ENCODE measurements at regions not wholly inside any gene's neighbourhood (a gene's known extent, or its start where the extent isn't known, plus 50 kb on each side); places are given as distances from the start of the nearest gene placed in this dataset.
A peak's percentile ranks its signal among the peaks of the same experiment; 100 is the strongest.

DNA sequence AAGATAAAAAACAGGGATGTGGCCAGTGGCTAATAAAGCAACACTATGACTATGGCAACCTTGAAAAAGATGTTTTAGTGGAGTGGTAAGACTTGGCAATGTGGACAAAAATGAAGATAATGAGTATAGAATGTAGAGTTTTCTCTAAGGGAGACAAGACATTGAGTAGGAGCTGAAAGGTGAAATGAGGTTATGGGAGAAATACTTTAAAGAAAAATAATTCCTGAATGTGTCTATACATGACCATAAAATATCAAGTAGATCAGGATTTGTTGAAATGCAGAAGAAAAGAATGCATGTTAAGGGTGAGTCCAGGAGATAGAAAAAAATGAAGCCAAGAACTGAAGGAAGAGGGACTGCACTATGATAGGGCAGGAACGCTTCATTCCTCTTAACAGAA is 101.6 kb upstream of the CARD18 start:
- Histone ChIP-seq H3K36me3 (ENCODE audit: low read depth) (no peaks in the 10 kb centered on the region), H3K4me3 (ENCODE audit: severe bottlenecking) (no peak overlapping the region), H3K27me3 (ENCODE audit: insufficient read depth, poor library complexity, severe bottlenecking) (no peaks in the 10 kb centered on the region), H3K27ac (ENCODE audit: poor library complexity, severe bottlenecking) (no peak overlapping the region), H3K4me1 (ENCODE audit: insufficient read depth, poor library complexity, severe bottlenecking) (peaks cover 13% of the 10 kb centered on the region), H3K9me3 (ENCODE audit: severe bottlenecking) (no peaks in the 10 kb centered on the region)
- TF ChIP-seq, protein P1, sequence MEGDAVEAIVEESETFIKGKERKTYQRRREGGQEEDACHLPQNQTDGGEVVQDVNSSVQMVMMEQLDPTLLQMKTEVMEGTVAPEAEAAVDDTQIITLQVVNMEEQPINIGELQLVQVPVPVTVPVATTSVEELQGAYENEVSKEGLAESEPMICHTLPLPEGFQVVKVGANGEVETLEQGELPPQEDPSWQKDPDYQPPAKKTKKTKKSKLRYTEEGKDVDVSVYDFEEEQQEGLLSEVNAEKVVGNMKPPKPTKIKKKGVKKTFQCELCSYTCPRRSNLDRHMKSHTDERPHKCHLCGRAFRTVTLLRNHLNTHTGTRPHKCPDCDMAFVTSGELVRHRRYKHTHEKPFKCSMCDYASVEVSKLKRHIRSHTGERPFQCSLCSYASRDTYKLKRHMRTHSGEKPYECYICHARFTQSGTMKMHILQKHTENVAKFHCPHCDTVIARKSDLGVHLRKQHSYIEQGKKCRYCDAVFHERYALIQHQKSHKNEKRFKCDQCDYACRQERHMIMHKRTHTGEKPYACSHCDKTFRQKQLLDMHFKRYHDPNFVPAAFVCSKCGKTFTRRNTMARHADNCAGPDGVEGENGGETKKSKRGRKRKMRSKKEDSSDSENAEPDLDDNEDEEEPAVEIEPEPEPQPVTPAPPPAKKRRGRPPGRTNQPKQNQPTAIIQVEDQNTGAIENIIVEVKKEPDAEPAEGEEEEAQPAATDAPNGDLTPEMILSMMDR (IDR thresholded peaks at IDR 0.05; ENCODE audit: poor library complexity, severe bottlenecking): no peak
- DNase-seq (ENCODE audit: low spot score) (no peak), ATAC-seq (ENCODE audit: low read depth) (no peak)

DNA sequence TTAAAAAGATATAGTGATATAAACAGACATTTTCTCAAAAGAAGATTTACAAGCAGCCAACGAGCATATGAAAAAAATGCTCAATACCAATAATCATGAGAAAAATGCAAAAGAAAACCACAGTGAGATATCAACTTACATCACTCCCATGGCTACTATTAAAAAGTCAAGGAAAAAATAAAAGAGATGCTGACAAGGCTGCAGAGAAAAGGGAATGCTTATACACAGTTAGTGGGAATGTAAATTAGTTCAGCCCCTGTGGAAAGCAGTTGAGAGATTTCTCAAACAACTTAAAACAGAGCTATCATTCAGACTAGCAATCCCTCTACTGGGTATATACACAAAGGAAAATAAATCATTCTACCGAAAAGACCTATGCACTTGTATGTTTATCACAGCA is 97.1 kb upstream of the CARD18 start:
- DNase-seq (ENCODE audit: low spot score) (no peak), ATAC-seq (ENCODE audit: low read depth) (no peak)
- Histone ChIP-seq H3K27ac (ENCODE audit: poor library complexity, severe bottlenecking) (no peak overlapping the region), H3K4me3 (ENCODE audit: severe bottlenecking) (no peak overlapping the region), H3K27me3 (ENCODE audit: insufficient read depth, poor library complexity, severe bottlenecking) (no peaks in the 10 kb centered on the region), H3K4me1 (ENCODE audit: insufficient read depth, poor library complexity, severe bottlenecking) (no peaks in the 10 kb centered on the region), H3K9me3 (ENCODE audit: severe bottlenecking) (no peaks in the 10 kb centered on the region), H3K36me3 (ENCODE audit: low read depth) (no peaks in the 10 kb centered on the region)
- TF ChIP-seq, protein P1 (IDR thresholded peaks at IDR 0.05; ENCODE audit: poor library complexity, severe bottlenecking): no peak

DNA sequence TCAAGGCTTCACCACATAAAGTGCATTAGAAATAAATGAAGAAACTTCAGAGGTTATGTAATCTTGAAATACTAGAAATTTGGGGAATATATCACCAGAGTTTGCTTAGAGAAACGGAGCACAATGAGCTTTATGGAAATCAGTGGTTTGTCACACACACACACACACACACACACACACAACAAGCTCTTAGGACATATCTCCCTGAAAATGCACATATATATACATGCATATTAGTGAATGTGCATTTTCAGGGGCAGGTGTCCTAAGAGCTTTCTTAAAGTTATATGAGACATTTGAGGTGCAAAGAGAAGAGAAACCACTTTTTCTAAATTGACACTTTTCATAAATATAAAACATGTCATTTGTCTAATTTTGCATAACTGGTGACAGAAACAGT is 93.7 kb upstream of the CARD18 start:
- Histone ChIP-seq H3K9me3 (ENCODE audit: severe bottlenecking) (no peaks in the 10 kb centered on the region), H3K36me3 (ENCODE audit: low read depth) (no peaks in the 10 kb centered on the region), H3K4me3 (ENCODE audit: severe bottlenecking) (no peak overlapping the region), H3K27ac (ENCODE audit: poor library complexity, severe bottlenecking) (no peak overlapping the region), H3K4me1 (ENCODE audit: insufficient read depth, poor library complexity, severe bottlenecking) (no peaks in the 10 kb centered on the region), H3K27me3 (ENCODE audit: insufficient read depth, poor library complexity, severe bottlenecking) (no peaks in the 10 kb centered on the region)
- DNase-seq (ENCODE audit: low spot score): no peak
- ATAC-seq (ENCODE audit: low read depth): no peak
- TF ChIP-seq, protein P1 (IDR thresholded peaks at IDR 0.05; ENCODE audit: poor library complexity, severe bottlenecking): no peak

DNA sequence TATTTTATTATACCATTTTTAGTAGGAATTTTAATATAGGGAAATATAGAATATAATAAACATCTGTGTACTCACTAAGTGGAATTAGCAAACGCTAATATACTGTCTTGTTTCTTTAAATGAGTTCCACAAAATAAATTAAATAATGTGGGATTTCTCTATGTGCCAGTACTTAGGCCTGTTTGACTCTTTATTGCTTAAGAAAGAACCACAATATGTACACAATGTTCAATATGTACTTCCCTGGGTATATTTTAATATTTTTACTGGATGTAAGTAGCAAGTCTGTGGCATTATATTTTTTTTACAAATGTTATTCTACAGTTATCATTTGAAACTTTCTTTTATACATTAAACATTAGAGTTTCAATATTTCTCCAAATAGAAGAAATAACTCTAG is 92.5 kb upstream of the CARD18 start:
- Histone ChIP-seq H3K4me1 (ENCODE audit: insufficient read depth, poor library complexity, severe bottlenecking) (no peaks in the 10 kb centered on the region), H3K27me3 (ENCODE audit: insufficient read depth, poor library complexity, severe bottlenecking) (no peaks in the 10 kb centered on the region), H3K9me3 (ENCODE audit: severe bottlenecking) (no peaks in the 10 kb centered on the region), H3K36me3 (ENCODE audit: low read depth) (no peaks in the 10 kb centered on the region), H3K27ac (ENCODE audit: poor library complexity, severe bottlenecking) (no peak overlapping the region), H3K4me3 (ENCODE audit: severe bottlenecking) (no peak overlapping the region)
- TF ChIP-seq, protein P1 (IDR thresholded peaks at IDR 0.05; ENCODE audit: poor library complexity, severe bottlenecking): no peak
- no peak for DNase-seq (ENCODE audit: low spot score)
- no peak for ATAC-seq (ENCODE audit: low read depth)

DNA sequence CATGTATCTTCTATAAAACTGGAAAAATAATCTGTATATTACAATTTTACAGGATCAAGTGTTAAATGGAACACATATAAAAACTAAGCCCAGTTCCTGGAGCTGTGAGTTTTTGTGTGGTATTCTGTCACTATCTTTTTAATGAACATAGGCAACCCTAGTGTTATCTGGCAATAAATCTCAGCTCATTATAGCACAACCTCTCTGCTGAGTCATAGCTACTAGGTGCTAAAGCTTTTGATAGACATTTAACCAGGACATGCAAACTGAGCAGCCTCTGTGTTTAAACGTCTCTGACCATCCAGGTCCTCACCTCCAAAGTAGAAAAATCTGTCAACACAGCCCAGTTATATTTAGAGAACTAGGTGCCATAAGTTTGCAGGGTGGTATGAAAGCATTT is 91.0 kb upstream of the CARD18 start:
- H3K27ac ChIP-seq (ENCODE audit: poor library complexity, severe bottlenecking): no peak overlapping the region
- no peaks in the 10 kb centered on the region for H3K9me3 ChIP-seq (ENCODE audit: severe bottlenecking)
- no peaks in the 10 kb centered on the region for H3K27me3 ChIP-seq (ENCODE audit: insufficient read depth, poor library complexity, severe bottlenecking)
- no peak for DNase-seq (ENCODE audit: low spot score)
- H3K36me3 ChIP-seq (ENCODE audit: low read depth): no peaks in the 10 kb centered on the region
- ATAC-seq (ENCODE audit: low read depth): peak; percentile 44; the same call in 1 of the 3 replicates
- H3K4me3 ChIP-seq (ENCODE audit: severe bottlenecking): no peak overlapping the region
- H3K4me1 ChIP-seq (ENCODE audit: insufficient read depth, poor library complexity, severe bottlenecking): no peaks in the 10 kb centered on the region
- TF ChIP-seq, protein P1 (IDR thresholded peaks at IDR 0.05; ENCODE audit: poor library complexity, severe bottlenecking): no peak
